Calu3 (cell line): ENCODE measurements at regions not wholly inside any gene's neighbourhood (a gene's known extent, or its start where the extent isn't known, plus 50 kb on each side); places are given as distances from the start of the nearest gene placed in this dataset.

ENCODE experiments used
- BruUV-seq: library from RNA; stranded (reverse); fragments of 400-500 nt; replicated peaks from 2 replicates; lab custom pipeline; 2021; lab: Mats Ljungman, UMichigan
- CTCF ChIA-PET: fragments of 300-600 bp; sonication (Branson Sonifier 250); formaldehyde crosslinking; loops from one replicate; lab custom pipeline; 2022; ENCODE audit warnings: antibody characterized with exemption; lab: Charles Lee
- DNase-seq: peaks from one replicate; pipeline ENCODE4 v3.0.0; 2022
- H3K27ac Mint-ChIP-seq: one replicate; pipeline ENCODE4 v1.8.0; 2022; ENCODE audit warnings: mixed read lengths; ENCODE audit not compliant: unreplicated experiment
- H3K27me3 Mint-ChIP-seq: one replicate; pipeline ENCODE4 v1.8.0; 2022; ENCODE audit warnings: mixed read lengths; ENCODE audit not compliant: unreplicated experiment
- H3K36me3 Mint-ChIP-seq: one replicate; pipeline ENCODE4 v1.8.0; 2022; ENCODE audit warnings: mild to moderate bottlenecking, moderate library complexity, mixed read lengths; ENCODE audit not compliant: insufficient read depth, unreplicated experiment
- H3K4me1 Mint-ChIP-seq: one replicate; pipeline ENCODE4 v1.8.0; 2022; ENCODE audit warnings: mild to moderate bottlenecking, low read depth, mixed read lengths; ENCODE audit not compliant: unreplicated experiment
- H3K4me3 Mint-ChIP-seq: one replicate; pipeline ENCODE4 v1.8.0; 2022; ENCODE audit warnings: mild to moderate bottlenecking, low read depth, moderate library complexity, mixed read lengths; ENCODE audit not compliant: unreplicated experiment
- H3K9me3 Mint-ChIP-seq: one replicate; pipeline ENCODE4 v1.8.0; 2022; ENCODE audit warnings: low read depth, mixed read lengths; ENCODE audit not compliant: unreplicated experiment
- CTCF ChIP-seq: fragments of 200-600 bp; IDR thresholded peaks from one replicate; pipeline ENCODE4 v1.8.0; 2022; ENCODE audit warnings: antibody characterized with exemption; ENCODE audit not compliant: unreplicated experiment
- intact Hi-C: fragments of 100-400 bp; cut with micrococcal nuclease; formaldehyde crosslinking; loops from one replicate; pipeline ENCODE4 v1.10.0; 2022; ENCODE audit not compliant: unreplicated experiment

DNA sequence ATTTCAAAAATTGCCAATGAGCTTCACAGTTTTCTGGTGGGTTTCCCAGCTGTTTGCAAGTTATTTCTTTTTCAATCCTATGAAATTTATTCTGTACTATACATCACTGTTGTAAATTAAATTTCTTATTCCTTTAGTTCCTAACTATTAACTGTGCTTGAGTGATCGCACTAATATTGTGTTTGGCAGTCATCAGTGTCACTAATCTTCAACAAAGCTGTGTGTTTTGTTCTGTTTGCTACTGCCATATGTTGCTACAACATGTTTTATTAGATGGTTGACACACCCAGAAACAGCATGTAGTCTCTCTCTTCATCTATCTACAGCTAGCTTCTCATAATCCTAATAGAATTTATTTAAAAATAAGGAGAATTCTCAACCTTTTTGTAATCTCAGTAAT, 453.6 kb upstream of the PRR20A start:
- H3K27ac Mint-ChIP-seq, result no peak overlapping the region
- H3K4me3 Mint-ChIP-seq, result no peak overlapping the region
- no peaks in the 10 kb centered on the region for H3K4me1 Mint-ChIP-seq
- no peaks in the 10 kb centered on the region for H3K27me3 Mint-ChIP-seq
- intact Hi-C loops, result no loop called here
- no peaks in the 10 kb centered on the region for H3K36me3 Mint-ChIP-seq
- CTCF ChIA-PET, result no interaction called here
- H3K9me3 Mint-ChIP-seq, result no peaks in the 10 kb centered on the region
- no peak for TF ChIP-seq CTCF
- no TSS peak for BruUV-seq
- no peak for DNase-seq

DNA sequence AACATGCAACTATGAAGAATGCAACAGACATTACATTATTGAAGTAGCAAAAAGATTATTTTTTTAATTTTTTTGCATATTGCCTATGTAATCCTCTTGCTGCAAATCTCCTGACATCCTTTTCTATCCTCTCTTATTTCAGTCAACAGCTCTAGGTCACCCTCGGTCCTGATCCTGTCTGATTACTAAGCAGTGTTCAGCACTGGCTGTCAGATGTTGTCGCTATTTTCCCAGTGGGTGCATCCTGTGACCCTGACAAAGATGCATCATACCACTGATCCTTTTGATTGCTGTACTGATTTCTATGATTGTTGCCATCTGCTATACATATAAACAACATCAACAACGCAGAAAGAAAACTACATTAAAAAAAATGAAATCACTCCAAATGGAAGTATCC, 443.7 kb upstream of the PRR20A start:
- Mint-ChIP-seq H3K9me3 (peaks cover 6% of the 10 kb centered on the region), H3K27me3 (no peaks in the 10 kb centered on the region), H3K36me3 (no peaks in the 10 kb centered on the region), H3K4me3 (no peak overlapping the region), H3K27ac (no peak overlapping the region), H3K4me1 (no peaks in the 10 kb centered on the region)
- DNase-seq, result no peak
- BruUV-seq, result no TSS peak
- intact Hi-C loops, result no loop called here
- CTCF ChIA-PET, result no interaction called here
- TF ChIP-seq CTCF, result no peak

DNA sequence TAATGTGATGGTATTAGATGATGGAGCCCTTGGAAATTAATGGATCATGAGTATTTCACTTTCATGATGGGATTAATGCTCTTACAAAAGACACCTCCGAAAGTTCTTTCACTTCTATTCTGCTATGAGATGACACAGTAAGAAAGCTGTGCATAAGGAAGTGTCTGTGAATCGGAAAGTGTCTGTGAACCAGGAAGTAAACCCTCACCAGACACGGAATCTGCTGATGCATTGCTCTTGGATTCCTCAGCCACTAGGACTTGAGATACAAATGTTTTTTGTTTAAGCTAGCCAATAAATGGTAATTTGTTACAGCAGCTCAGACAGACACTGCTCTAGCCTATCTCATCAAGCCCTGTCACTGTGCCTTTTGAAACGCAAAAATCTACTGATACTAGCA, 440.4 kb upstream of the PRR20A start:
- CTCF ChIA-PET, result no interaction called here
- H3K4me3 Mint-ChIP-seq, result no peak overlapping the region
- no peaks in the 10 kb centered on the region for H3K27me3 Mint-ChIP-seq
- H3K36me3 Mint-ChIP-seq, result no peaks in the 10 kb centered on the region
- peaks cover 6% of the 10 kb centered on the region for H3K9me3 Mint-ChIP-seq
- DNase-seq, result no peak
- no TSS peak for BruUV-seq
- no peak overlapping the region for H3K27ac Mint-ChIP-seq
- intact Hi-C loops, result no loop called here
- no peaks in the 10 kb centered on the region for H3K4me1 Mint-ChIP-seq
- no peak for TF ChIP-seq CTCF

DNA sequence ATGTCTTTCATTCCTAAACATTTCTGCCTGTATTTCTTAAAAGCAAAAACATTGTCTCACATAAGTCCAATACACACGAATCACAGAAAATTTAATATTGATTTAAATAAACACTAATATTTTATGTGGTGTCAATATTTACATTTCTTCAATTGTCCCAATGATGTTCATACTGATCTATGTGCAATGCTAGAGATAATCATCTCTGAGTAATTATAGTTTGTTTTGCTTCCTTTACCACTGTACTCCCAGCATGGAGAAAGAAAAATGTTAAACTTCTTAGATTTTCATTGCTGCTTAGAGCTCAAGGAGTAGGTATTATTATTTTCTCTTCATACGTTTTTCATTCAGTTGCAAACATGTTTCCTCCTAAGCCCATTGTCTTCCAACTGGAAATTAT, 434.2 kb upstream of the PRR20A start:
- H3K4me1 Mint-ChIP-seq, result no peaks in the 10 kb centered on the region
- no peaks in the 10 kb centered on the region for H3K27me3 Mint-ChIP-seq
- CTCF ChIA-PET, result no interaction called here
- TF ChIP-seq CTCF, result no peak
- H3K4me3 Mint-ChIP-seq, result no peak overlapping the region
- no TSS peak for BruUV-seq
- no peak for DNase-seq
- peaks cover 8% of the 10 kb centered on the region for H3K9me3 Mint-ChIP-seq
- H3K27ac Mint-ChIP-seq, result no peak overlapping the region
- H3K36me3 Mint-ChIP-seq, result no peaks in the 10 kb centered on the region
- intact Hi-C loops, result no loop called here

GRCh38 chr13:56713656-56714055, 427.1 kb upstream of the PRR20A start:
- no peak overlapping the region for H3K27ac Mint-ChIP-seq
- intact Hi-C loops, result no loop called here
- peaks cover 3% of the 10 kb centered on the region for H3K9me3 Mint-ChIP-seq
- no TSS peak for BruUV-seq
- H3K4me1 Mint-ChIP-seq, result no peaks in the 10 kb centered on the region
- no peak overlapping the region for H3K4me3 Mint-ChIP-seq
- TF ChIP-seq CTCF, result no peak
- CTCF ChIA-PET, result no interaction called here
- H3K36me3 Mint-ChIP-seq, result no peaks in the 10 kb centered on the region
- no peak for DNase-seq
- no peaks in the 10 kb centered on the region for H3K27me3 Mint-ChIP-seq
